Pons (tissue), 1 donor: ENCODE measurements at regions not wholly inside any gene's neighbourhood (a gene's known extent, or its start where the extent isn't known, plus 50 kb on each side); places are given as distances from the start of the nearest gene placed in this dataset.
"Not testable (repeated sequence)": the region's sequence is repeated elsewhere in the genome, so short reads cannot be mapped to it uniquely, and the experiment has no call there.

Source experiments
- DNase-seq: peaks from one replicate; pipeline ENCODE4 v3.0.0-alpha.2; 2016; ENCODE audit warnings: low spot score

DNA sequence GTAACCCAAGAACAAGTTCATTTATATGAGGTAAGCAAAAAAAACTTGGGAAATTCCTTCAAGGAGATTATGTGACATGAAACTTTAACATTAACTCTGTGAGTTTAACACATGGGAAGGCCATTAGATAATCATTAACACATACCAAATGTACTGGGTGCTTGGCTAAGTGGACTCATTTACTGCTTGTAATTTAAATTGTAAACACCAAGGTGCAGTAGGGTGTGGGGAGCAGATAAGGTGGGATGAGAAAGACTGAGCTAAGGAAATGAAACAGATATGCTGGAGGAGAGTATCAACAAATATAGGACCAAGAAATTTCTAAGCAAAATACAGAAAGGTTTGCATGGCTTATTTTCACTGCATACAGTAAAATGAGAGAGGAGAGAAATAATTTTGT, 2384.8 kb upstream of the ACO1 start:
- DNase-seq: no peak

DNA sequence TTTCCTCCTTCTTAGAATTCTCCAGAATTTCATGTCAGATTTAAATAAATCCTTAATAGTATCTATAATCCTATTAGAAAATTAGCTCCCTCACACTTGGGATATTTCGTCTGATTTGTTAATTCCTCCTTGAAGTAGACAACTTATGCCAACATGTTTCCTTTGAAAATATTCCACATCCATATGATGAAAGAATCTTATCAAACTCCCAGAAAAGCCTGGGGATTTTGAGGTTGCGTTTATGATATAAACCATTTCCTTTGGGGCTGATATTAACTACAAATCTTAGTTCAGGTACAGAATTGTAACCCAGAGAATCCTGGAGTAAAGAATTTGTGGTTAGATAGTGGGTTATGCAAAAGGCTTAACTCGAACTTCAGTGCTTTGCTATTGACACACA, 2373.8 kb upstream of the ACO1 start:
- DNase-seq: no peak

DNA sequence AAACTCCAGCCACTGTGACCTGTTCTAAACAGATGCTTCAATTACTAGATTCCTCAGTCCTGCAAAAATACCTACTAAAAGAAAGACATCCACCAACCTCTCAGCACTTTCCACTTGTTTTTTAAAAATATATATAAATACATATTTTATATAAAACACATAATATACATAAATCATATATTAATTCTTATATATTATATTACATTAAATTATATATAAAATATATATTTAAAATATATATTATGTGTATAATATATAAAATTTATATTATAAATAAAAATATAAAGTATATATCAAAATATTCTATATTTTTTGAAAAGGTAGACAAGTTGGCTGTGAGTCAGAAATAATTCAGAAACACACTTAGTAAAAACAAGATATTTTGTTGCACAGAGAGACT, 2371.8 kb upstream of the ACO1 start:
- no peak for DNase-seq

DNA sequence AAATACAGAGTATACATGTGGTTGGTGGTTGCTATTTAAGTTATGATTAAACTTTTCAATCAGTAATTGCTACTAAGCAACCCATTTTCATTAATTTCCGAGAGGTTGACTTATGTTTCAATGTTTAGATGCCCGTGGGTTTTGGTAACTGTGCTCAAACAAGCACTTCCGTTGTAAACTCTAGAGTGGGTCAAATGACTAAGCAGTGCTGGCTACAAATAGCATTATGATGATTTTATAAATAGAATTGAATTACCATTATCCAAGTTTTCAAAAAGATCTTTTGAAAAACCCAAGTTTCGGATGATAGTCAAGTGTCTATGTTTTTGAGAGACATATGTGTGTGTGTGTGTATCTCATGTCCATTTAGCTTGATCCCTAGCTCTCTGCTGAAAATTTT, 2369.4 kb upstream of the ACO1 start:
- DNase-seq: no peak

DNA sequence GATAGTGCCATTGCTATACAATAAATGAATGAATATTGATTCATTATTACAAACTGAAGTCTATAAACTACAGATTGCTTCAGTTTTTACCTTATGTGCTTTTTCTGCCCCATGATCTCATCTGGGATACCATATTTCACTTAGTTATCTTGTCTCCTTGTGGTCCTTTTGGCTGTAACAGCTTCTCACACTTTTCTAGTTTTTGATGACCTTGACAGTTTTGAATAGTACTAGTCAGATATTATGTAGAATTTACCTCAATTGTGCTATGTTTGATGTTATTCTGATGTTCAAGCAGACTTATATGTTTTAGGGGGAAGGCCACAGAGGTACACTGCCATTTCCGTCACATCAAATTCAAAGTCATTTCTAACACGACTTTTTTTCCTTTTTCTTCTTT, 2364.3 kb upstream of the ACO1 start:
- DNase-seq: no peak

DNA sequence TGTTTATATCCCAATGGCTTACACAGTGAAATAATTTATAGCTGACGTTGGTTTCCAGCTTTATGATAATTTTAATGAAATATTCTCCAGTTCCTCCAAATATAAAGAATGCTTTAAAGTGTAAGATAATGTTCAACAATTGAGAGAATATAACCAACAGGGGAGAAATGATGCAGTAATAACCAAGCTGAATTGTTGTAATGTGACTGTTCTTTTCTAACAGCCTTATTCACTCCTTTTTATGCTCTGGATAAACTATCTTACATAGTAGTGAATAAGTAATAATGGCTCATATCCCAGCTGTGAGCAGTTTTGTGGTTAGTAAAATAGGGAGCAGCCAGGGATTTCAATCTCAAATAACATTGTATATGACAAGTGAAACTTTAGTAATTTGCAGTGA, 2348.7 kb upstream of the ACO1 start:
- DNase-seq: no peak

DNA sequence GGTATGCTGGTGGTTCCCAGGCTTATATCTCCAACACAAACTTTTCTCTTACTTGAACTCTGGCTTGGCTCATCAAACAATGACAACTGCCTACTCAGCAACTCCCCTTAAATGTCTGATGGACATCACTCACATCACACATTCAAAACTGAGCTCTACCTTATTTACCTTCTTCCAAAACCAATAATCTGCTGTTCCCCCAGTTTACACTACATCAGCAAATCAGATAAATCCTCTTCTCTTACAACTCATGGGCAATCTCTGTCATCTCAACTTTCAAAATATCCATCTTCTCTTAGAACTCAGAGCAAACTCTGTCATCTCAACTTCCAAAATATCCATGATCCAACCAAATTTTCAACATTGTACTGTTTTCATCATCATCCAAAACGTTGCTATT, 2347.9 kb upstream of the ACO1 start:
- DNase-seq: no peak

DNA sequence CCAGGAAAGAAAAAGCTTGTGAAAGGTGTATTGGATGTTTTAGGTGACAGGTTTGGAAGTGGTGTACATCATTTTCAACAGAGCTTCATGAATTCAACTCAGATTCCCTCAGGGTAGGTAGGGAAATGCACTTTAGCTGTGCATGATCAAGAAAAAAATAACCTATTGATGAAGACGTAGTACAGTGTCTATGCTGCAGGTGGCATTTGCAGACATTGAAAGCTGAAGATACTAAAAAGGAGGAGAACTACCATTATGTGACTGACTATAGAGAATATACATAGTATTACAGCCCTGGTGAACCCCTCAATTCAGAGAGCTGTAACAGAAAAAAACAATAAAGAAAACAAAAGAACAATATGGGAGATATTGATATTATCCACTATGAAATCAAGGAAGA, 2344.7 kb upstream of the ACO1 start:
- no peak for DNase-seq

DNA sequence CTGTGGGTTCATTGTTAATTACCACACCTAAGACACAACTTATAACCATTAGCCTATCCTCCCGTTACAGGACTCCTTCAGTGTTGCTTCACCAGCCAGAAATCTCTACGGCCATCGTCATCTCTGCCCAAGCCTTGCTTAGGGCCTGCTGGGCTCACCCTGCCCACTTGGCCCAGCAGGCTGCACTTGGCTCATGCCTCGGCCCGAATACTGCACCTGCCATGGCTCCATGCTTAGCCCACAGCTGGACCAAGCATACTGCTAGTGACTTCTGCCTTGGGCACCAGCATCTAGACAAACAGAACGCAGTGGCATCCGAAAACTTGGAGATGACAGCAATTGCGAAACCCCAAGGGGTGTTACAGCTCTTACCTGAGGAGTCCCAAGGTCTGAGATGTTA, 2336.0 kb upstream of the ACO1 start:
- DNase-seq: no peak

DNA sequence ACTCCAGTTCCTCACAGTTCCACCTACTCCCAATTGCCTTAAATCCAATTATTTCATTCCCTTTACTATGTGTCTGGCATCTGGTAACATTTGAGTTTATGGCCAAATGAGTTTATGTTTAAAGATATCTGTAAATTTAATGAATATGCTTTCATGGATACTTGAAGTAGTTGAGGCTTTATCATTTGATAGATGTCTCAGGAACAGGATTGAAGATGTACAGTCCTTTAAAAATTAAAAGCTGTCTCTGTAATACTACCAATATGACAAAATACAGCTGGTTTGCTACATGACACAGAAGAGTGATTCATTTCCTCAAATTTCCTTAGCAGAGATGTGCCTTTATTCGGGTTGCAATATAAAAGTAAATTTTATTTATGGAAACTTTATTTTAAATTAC, 2326.0 kb upstream of the ACO1 start:
- no peak for DNase-seq

DNA sequence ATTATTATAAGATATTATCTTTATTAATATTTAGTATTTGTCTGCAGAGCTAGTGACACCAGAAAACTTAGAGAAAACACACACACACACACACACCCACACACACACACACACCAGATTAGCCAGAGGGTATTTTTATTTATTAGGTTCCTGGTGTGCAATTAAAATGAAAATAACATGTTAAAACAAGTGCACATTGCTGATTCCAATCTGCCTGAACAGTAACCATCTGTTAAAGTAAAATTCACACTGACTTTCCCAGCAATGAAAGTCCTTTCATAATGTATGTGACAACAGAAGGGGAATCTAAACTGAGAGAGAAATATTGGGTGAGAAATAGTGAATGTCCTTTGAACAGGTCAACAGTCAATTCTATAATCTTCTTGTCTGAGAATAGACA, 2323.5 kb upstream of the ACO1 start:
- DNase-seq: no peak

DNA sequence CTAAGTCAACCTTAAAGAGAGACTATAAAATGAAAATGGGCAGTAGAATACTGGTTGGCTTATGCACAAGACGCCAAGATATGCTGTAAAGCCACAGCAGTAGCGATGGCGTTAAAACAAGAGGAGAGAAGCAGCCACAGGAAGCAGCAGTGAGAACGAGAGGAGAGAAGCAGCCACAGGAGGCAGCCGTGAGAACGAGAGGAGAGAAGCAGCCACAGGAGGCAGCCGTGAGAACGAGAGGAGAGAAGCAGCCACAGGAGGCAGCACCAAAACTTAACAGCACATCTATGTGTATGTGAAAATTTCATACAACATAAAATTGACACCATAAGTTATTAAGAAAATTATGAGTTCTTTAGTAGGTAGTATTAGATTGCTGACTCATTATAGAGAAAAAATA, 2318.6 kb upstream of the ACO1 start:
- no peak for DNase-seq

DNA sequence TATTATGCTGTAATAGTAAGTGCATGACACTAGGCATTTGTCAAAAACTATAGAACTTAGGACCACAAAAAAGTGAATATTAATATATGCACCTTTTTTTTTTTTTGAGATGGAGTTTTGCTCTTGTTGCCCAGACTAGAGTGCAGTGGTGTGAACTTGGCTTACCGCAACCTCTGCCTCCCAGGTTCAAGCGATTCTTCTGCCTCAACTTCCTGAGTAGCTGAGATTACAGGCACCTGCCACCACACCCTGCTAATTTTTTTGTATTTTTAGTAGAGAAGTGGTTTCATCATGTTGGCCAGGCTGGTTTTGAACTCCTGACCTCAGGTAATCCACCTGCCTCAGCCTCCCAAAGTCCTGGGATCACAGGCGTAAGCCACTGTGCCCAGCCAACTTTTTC, 2315.2 kb upstream of the ACO1 start:
- not testable (repeated sequence) for DNase-seq

DNA sequence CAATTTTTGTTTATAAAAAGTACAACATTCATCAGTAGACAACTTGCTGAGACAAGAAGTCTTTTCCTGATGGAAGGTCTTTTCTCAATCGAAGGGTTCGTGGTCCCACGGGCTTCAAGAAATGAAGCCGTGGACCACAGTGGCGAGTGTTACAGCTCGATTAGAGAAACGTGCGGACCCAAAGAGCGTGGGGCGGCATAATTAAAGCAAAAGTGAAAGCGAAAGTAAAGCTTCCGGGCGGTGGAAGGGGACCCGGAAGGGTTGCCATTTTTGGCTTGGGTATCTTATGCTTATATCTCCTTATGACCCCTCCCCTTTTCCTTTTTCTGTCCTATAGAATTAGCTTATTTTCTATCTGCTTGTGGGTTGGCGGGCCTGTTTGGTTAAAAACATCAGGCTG, 2309.4 kb upstream of the ACO1 start:
- no peak for DNase-seq

DNA sequence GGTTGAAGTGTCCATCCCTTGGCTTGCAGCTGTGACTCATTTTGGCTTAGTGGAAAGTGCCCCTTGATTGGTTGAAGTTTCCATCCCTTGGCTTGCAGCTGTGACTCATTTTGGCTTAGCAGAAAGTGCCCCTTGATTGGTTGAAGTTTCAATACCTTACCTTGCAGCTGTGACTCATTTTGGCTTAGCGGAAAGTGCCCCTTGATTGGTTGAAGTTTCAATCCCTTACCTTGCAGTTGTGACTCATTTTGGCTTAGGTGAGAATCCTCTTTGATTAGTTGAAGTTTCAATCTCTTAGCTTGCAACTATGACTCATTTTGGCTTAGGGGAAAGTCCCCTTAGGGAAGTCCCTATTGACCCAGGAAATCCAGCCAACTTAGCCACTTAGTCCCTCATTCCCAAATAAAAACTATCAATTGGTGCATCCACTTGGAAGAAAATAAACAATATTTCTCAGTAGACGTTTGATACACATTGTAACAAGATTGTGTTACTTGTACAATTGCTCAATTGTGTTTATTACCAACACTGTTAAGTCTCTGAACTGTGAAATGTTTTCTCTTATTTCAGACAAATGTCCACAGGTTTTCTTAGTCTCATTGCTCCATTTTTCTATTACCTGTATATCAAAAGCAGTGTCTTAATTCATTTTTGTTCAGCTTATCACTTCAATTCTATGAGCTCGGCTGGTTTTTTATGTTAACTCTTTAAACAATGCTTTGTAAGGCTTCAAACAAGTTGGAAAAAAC, 2308.8 kb upstream of the ACO1 start:
- DNase-seq: no peak

DNA sequence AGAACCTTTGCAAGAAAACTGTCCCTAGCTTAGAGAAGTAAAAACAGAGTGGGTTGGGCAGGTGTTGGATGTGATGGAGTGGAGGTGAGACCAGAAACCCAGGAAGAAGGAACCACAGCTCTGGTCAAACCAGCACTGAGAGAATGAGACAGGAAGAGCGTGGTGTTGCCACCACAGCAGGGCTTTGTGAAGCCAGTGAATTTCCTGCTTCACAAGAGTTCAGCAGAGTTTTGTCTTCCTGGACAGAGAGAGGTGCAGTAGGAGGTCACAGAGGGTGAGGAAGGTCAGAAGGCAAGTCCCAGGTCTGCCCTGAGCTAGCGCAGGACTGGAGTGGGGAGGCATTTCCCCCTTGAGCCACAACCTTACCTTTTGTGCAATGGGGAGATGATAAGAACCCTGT, 2306.2 kb upstream of the ACO1 start:
- no peak for DNase-seq

DNA sequence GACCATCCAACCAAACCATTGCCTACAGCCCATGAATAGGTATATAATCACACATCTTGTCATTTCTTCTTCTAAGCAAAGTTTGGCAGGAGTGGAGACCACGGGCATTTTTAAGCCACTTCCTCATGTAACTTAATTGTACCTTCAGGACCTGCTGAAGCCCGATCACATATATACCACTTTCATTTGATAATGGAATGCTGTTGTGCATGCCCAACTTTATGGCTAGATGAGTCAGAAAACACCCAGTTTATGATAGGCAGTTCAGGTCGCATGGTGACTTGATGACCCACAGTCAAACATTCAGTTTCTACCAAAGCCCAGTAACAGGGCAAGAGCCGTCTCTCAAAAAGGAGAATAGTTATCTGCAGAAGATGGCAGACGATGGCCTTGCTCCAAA, 2295.0 kb upstream of the ACO1 start:
- no peak for DNase-seq

DNA sequence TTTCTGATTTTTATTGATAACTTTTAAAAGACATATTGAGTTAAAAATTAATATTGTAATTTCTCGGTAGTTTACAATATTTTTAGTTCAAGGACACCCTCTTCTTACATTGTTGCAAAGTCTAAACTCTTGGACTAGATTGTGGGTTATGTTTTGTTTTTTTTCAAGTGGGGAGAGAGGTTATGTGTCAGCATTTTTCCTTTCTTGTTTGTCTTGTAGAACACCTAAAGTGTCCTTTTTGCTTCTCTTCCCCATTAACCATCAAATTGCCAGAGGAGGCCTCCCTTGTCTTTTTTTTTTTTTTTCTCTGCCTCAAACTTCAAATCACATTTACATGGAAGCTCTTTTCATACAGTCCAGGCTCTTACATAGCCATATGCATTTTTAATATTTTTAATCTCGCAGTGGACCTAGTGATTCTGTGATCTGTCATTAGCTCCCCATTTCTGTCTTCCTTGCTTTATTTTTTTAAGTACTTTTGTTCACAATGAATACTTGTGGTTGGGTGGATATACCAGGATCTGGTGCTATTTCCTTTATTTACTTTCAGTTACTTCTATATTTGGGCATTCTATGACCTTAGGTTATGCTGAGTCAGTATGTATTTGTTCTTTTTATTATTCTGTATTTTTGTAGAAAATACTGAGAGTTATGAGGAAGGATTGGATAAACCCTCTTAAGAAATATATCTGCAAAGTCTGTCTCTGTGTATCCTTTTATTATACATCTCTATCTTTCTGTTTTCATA, 2280.6 kb upstream of the ACO1 start:
- DNase-seq: no peak

DNA sequence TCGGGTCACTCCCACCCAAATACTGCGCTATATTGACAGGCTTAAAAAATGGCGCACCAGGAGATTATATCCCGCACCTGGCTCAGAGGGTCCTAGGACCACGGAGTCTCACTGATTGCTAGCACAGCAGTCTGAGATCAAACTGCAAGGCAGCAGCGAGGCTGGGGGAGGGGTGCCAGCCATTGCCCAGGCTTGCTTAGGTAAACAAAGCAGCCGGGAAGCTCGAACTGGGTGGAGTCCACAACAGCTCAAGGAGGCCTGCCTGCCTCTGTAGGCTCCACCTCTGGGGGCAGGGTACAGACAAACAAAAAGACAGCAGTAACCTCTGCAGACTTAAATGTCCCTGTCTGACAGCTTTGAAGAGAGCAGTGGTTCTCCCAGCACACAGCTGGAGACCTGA, 2277.3 kb upstream of the ACO1 start:
- not testable (repeated sequence) for DNase-seq

DNA sequence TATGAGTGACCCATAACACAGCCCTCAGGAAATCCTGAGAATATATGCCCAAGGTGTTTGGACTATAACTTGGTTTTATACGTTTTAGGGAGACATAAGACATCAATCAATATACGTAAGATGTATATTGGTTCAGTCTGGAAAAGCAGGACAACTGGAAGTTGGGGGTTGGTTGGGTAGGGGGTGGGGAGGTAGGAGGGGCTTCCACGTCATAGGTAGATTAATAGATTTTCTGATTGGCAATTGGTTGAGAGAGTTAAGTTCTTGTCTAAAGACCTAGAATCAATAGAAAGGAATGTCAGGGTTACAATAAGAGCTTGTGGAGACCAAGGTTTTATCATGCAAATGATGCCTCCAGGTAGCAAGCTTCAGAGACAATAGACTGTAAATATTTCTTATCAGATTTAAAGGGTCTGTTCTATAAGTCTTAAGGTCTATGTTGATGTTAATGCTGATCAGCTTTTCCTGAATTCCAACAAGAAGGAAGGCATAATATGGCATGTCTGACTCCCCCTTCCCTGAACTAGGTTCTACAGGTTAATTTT, 2267.7 kb upstream of the ACO1 start:
- no peak for DNase-seq

DNA sequence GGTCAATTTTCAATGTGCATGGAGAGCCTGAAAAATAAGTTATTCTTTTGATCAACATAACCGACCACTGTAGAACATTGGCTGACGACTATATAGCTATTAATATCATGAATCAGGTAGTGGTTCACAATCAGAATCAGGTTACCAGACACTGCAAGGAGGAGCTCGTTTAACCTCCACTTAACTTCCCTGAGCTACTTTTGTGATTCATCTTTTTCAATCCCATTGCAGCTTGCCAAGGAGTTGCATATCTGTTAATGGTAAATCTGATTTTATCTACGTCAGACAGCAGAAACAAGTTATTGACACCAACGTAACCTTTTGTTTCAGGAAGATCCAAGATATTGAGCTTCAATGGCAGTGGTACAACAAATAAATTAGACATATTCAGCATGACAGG, 2263.8 kb upstream of the ACO1 start:
- no peak for DNase-seq

DNA sequence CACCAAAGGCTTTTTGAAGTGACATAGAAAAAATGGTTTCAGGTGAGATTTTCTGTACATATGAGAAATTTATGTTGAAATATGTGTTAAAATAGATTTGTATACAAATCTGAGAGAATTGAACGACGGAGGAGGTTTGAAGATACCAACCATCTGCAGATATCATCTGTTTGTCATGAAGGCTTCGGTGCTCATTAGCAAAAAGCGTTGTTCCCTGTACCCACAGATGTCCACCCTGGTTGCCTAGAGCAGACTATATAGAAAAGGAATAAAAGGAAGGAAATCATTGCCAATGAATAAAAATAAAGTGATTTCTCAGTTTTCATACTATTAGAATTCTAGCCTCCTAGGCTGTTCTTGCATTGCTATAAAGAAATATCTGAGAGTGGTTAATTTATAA, 2262.8 kb upstream of the ACO1 start:
- no peak for DNase-seq

DNA sequence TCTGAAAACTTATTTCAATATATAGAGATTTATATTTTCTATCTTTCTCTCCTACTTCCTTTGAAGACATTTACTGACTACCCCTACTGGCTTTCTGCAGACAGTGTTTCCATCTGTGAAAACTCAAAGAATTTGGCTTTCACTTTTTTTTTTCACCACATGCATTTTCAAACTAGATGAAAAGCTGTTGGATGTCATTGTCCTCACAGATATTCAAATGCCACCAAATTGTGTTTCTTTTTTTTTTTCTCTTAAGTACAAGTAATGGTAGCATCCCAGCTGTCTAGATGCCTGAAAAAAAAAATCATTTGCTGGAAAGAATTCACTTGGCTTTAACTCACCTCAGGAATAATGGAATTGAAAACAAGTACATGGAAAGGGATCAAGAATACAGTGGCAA, 2258.6 kb upstream of the ACO1 start:
- no peak for DNase-seq

DNA sequence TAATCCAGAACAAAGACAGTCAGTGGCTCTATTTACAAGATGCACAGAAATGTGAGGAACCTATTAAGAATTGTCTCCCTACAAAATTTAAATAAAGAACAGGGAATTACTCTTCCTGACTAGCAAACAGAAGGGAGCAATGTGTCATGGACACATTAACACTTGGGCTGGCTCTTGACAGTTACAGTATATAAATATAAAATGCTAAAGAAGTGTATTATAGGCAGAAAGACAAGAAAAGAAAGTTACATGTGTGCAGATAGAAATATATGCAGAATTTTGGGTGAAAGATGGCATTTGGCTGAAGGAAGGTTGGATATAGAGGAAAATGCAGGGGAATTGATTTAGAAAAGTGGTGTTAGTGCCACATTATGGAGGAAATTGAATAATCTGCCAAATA, 2257.1 kb upstream of the ACO1 start:
- no peak for DNase-seq
